ENCODE measurements at regions not wholly inside any gene's neighbourhood (a gene's known extent, or its start where the extent isn't known, plus 50 kb on each side); places are given as distances from the start of the nearest gene placed in this dataset.

GRCh38 chr9:87095951-87096350 lies 148.6 kb upstream of the GAS1 start:
- no peak for TF ChIP-seq POLR2A (IDR thresholded peaks at IDR 0.05)
- TF ChIP-seq CTCF (IDR thresholded peaks at IDR 0.05) = no peak
